ENCODE measurements at regions not wholly inside any gene's neighbourhood (a gene's known extent, or its start where the extent isn't known, plus 50 kb on each side); places are given as distances from the start of the nearest gene placed in this dataset.

DNA sequence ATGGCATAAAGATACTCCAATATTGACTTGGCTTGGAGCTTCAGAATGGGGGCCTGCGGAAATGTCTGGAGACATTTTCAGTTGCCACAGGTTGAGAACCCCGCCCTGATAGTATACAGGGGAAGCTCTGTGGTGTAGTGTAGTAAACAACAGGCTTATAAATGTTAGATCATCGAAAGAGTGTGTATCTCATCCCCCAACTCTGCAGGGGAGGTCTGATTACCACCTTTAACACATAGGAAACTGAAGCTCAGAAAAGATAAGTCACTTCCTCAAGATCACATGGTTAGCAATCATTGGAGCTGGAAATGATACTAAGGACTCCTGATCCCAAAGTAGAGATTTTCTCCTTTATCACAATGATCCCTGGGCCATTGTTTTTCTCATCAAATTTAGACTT lies 144.5 kb upstream of the BMPER start:
- Histone ChIP-seq H3K36me3 (replicated peaks in 1 of 2; ENCODE audit: control insufficient read depth in 1 of 2, insufficient read depth in 2 of 2, low read length in 2 of 2) (no peaks in the 10 kb centered on the region), H3K4me3 (replicated peaks in 1 of 3; ENCODE audit: low read depth in 2 of 3, low read length in 3 of 3) (no peak overlapping the region), H3K27me3 (ENCODE audit: control insufficient read depth in 2 of 2, insufficient read depth in 2 of 2, low read length in 2 of 2) (no peaks in the 10 kb centered on the region), H3K27ac (ENCODE audit: low read depth in 1 of 2, low read length in 2 of 2) (no peak overlapping the region), H3K9ac (ENCODE audit: insufficient read depth, low read length, poor library complexity, severe bottlenecking) (no peak overlapping the region), H3K4me2 (replicated peaks; ENCODE audit: extremely low read depth, low read length, poor library complexity, severe bottlenecking) (no peak overlapping the region), H4K20me1 (ENCODE audit: insufficient read depth, low read length) (no peaks in the 10 kb centered on the region), H3K9me3 (replicated peaks in 1 of 2; ENCODE audit: control insufficient read depth in 1 of 2, insufficient read depth in 1 of 2, low read length in 2 of 2) (no peaks in the 10 kb centered on the region), H3K79me2 (ENCODE audit: insufficient read depth, low read length) (no peaks in the 10 kb centered on the region), H3K4me1 (ENCODE audit: control insufficient read depth in 1 of 2, insufficient read depth in 2 of 2, low read length in 2 of 2) (no peaks in the 10 kb centered on the region), H2AFZ (ENCODE audit: insufficient read depth, low read depth, low read length, poor library complexity, severe bottlenecking) (no peak overlapping the region)
- no peak overlapping the region for H3K4me3 Mint-ChIP-seq
- H3K27ac Mint-ChIP-seq, result no peak overlapping the region
- no peaks in the 10 kb centered on the region for H3K9me3 Mint-ChIP-seq
- no CpG with 5 or more reads among the region's 3 CpGs for WGBS (ENCODE audit: insufficient coverage)
- TF ChIP-seq, protein P1, sequence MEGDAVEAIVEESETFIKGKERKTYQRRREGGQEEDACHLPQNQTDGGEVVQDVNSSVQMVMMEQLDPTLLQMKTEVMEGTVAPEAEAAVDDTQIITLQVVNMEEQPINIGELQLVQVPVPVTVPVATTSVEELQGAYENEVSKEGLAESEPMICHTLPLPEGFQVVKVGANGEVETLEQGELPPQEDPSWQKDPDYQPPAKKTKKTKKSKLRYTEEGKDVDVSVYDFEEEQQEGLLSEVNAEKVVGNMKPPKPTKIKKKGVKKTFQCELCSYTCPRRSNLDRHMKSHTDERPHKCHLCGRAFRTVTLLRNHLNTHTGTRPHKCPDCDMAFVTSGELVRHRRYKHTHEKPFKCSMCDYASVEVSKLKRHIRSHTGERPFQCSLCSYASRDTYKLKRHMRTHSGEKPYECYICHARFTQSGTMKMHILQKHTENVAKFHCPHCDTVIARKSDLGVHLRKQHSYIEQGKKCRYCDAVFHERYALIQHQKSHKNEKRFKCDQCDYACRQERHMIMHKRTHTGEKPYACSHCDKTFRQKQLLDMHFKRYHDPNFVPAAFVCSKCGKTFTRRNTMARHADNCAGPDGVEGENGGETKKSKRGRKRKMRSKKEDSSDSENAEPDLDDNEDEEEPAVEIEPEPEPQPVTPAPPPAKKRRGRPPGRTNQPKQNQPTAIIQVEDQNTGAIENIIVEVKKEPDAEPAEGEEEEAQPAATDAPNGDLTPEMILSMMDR (IDR thresholded peaks at IDR 0.05), result no peak
- H3K36me3 Mint-ChIP-seq, result no peaks in the 10 kb centered on the region
- no peak for DNase-seq
- intact Hi-C loops (cut with micrococcal nuclease), result no loop called here
- no peaks in the 10 kb centered on the region for H3K4me1 Mint-ChIP-seq
- peaks cover 0 to 8% (median 1%) of the 10 kb centered on the region in 3 donors for H3K27me3 Mint-ChIP-seq (ENCODE audit: low read depth in 3 of 3)

DNA sequence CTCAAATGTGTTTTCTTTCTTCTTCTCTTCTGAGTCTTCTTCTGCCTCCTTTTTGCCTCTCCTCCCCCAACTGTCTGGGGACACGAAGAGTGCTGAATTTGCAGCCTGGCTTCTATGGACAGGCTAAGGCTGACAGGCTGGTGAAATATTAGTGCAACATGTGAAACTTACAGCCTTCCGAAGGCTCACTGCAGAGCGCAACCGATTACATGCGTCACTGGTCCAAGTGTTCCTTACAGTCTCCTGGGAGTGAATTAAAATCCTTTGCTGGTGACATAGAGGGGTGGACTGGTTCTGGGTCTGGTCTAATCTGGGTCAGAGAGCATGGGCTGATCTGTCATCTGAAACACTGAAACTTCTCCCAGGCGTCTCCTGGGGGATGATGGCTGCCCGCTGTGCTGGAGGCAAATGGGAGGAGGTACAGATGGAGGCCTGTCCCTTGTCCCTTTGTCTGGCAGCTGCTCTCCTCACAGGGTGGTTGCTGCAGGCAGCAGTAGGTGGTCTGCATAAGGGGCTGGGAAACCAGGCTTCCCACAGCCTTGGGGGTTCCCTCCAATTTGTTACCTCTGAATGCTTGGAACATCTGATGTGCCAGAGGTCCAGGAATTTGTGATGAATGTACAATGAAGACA lies 143.8 kb upstream of the BMPER start:
- no peaks in the 10 kb centered on the region for H3K9me3 Mint-ChIP-seq
- Histone ChIP-seq H3K36me3 (replicated peaks in 1 of 2; ENCODE audit: control insufficient read depth in 1 of 2, insufficient read depth in 2 of 2, low read length in 2 of 2) (no peaks in the 10 kb centered on the region), H3K4me3 (replicated peaks in 1 of 3; ENCODE audit: low read depth in 2 of 3, low read length in 3 of 3) (no peak overlapping the region), H3K4me1 (ENCODE audit: control insufficient read depth in 1 of 2, insufficient read depth in 2 of 2, low read length in 2 of 2) (no peaks in the 10 kb centered on the region), H3K9me3 (replicated peaks in 1 of 2; ENCODE audit: control insufficient read depth in 1 of 2, insufficient read depth in 1 of 2, low read length in 2 of 2) (no peaks in the 10 kb centered on the region), H3K27ac (ENCODE audit: low read depth in 1 of 2, low read length in 2 of 2) (no peak overlapping the region), H3K79me2 (ENCODE audit: insufficient read depth, low read length) (no peaks in the 10 kb centered on the region), H4K20me1 (ENCODE audit: insufficient read depth, low read length) (no peaks in the 10 kb centered on the region), H2AFZ (ENCODE audit: insufficient read depth, low read depth, low read length, poor library complexity, severe bottlenecking) (no peak overlapping the region), H3K9ac (ENCODE audit: insufficient read depth, low read length, poor library complexity, severe bottlenecking) (no peak overlapping the region), H3K27me3 (ENCODE audit: control insufficient read depth in 2 of 2, insufficient read depth in 2 of 2, low read length in 2 of 2) (no peaks in the 10 kb centered on the region), H3K4me2 (replicated peaks; ENCODE audit: extremely low read depth, low read length, poor library complexity, severe bottlenecking) (no peak overlapping the region)
- no peak overlapping the region for H3K27ac Mint-ChIP-seq
- 96% methylated on average over 7 of the region's 7 CpGs for WGBS (ENCODE audit: insufficient coverage)
- H3K27me3 Mint-ChIP-seq (ENCODE audit: low read depth in 3 of 3), result peaks cover 0 to 8% (median 1%) of the 10 kb centered on the region in 3 donors
- TF ChIP-seq, protein P1 (IDR thresholded peaks at IDR 0.05), result no peak
- H3K4me1 Mint-ChIP-seq, result no peaks in the 10 kb centered on the region
- no peak for DNase-seq
- no peak overlapping the region for H3K4me3 Mint-ChIP-seq
- intact Hi-C loops (cut with micrococcal nuclease), result no loop called here
- no peaks in the 10 kb centered on the region for H3K36me3 Mint-ChIP-seq
